Endothelial cell (in vitro differentiated cells): ENCODE measurements at regions not wholly inside any gene's neighbourhood (a gene's known extent, or its start where the extent isn't known, plus 50 kb on each side); places are given as distances from the start of the nearest gene placed in this dataset.

Source experiments
- DNase-seq: peaks from one replicate; pipeline ENCODE4 v3.0.0; 2021; ENCODE audit warnings: low spot score
- H3K27ac Mint-ChIP-seq: one replicate; pipeline ENCODE4 v1.8.0; 2021; ENCODE audit warnings: mixed read lengths, inconsistent platforms; ENCODE audit not compliant: unreplicated experiment
- H3K27me3 Mint-ChIP-seq: one replicate; pipeline ENCODE4 v1.8.0; 2021; ENCODE audit warnings: mild to moderate bottlenecking, moderate library complexity, mixed read lengths, inconsistent platforms; ENCODE audit not compliant: unreplicated experiment
- H3K36me3 Mint-ChIP-seq: one replicate; pipeline ENCODE4 v1.8.0; 2021; ENCODE audit warnings: mild to moderate bottlenecking, low read depth, mixed read lengths, inconsistent platforms; ENCODE audit not compliant: unreplicated experiment
- H3K4me1 Mint-ChIP-seq: one replicate; pipeline ENCODE4 v1.8.0; 2021; ENCODE audit warnings: mild to moderate bottlenecking, mixed read lengths, inconsistent platforms; ENCODE audit not compliant: unreplicated experiment
- H3K4me3 Mint-ChIP-seq: one replicate; pipeline ENCODE4 v1.8.0; 2021; ENCODE audit warnings: mild to moderate bottlenecking, mixed read lengths, inconsistent platforms; ENCODE audit not compliant: unreplicated experiment
- H3K9me3 Mint-ChIP-seq: one replicate; pipeline ENCODE4 v1.8.0; 2021; ENCODE audit warnings: mixed read lengths, inconsistent platforms; ENCODE audit not compliant: unreplicated experiment
- TF ChIP-seq, protein P1 (sequence below): fragments of 200-600 bp; sonication (generic); IDR thresholded peaks from one replicate; pipeline ENCODE4 v1.5.0; 2021; ENCODE audit warnings: antibody characterized with exemption; ENCODE audit not compliant: unreplicated experiment

DNA sequence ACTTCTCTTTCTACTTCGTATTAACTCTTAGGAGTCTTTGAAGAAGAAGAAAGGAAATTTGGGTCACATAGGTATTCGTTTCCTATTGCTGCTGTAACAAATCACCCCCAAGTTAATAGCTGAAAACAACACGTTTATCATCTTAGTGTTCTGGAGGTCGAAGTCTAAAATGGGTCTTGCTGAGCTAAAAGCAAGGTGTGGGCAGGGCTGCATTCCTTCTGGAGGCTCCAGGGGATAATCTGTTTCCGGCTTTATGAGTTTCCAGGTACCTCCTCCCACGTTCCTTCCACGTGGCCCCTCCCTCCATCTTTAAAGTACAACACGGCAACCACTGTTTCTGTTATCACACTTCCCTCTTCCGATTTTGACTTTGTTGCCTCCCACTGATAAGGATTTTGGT lies 233.5 kb upstream of the RBBP8 start:
- Mint-ChIP-seq H3K4me1 (peaks cover 4% of the 10 kb centered on the region), H3K36me3 (peaks cover 6% of the 10 kb centered on the region), H3K27me3 (peaks cover 2% of the 10 kb centered on the region), H3K27ac (no peak overlapping the region), H3K4me3 (peak overlapping the region; percentile 7), H3K9me3 (no peaks in the 10 kb centered on the region)
- DNase-seq, result no peak
- TF ChIP-seq, protein P1, sequence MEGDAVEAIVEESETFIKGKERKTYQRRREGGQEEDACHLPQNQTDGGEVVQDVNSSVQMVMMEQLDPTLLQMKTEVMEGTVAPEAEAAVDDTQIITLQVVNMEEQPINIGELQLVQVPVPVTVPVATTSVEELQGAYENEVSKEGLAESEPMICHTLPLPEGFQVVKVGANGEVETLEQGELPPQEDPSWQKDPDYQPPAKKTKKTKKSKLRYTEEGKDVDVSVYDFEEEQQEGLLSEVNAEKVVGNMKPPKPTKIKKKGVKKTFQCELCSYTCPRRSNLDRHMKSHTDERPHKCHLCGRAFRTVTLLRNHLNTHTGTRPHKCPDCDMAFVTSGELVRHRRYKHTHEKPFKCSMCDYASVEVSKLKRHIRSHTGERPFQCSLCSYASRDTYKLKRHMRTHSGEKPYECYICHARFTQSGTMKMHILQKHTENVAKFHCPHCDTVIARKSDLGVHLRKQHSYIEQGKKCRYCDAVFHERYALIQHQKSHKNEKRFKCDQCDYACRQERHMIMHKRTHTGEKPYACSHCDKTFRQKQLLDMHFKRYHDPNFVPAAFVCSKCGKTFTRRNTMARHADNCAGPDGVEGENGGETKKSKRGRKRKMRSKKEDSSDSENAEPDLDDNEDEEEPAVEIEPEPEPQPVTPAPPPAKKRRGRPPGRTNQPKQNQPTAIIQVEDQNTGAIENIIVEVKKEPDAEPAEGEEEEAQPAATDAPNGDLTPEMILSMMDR, result no peak

DNA sequence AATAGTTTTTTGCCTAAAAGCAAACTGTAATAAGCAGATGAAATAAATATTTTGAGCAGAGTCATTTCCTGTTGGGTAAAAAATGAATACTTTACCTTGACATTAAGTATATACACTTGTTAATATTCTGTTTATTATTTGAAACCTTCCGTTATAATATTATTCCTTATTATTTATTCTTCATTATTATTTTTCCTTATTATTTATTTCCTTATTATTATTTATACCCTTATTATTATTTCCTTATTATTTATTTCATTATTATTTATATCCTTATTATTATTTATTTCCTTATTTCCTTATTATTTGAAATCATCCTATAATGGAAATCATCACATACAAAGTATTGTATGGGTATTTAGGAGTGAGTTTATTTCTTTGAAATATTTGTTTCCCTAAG lies 232.2 kb upstream of the RBBP8 start:
- TF ChIP-seq, protein P1, result no peak
- Mint-ChIP-seq H3K27me3 (peaks cover 2% of the 10 kb centered on the region), H3K9me3 (no peaks in the 10 kb centered on the region), H3K36me3 (peaks cover 6% of the 10 kb centered on the region), H3K4me1 (peaks cover 4% of the 10 kb centered on the region), H3K4me3 (no peak overlapping the region), H3K27ac (no peak overlapping the region)
- no peak for DNase-seq

DNA sequence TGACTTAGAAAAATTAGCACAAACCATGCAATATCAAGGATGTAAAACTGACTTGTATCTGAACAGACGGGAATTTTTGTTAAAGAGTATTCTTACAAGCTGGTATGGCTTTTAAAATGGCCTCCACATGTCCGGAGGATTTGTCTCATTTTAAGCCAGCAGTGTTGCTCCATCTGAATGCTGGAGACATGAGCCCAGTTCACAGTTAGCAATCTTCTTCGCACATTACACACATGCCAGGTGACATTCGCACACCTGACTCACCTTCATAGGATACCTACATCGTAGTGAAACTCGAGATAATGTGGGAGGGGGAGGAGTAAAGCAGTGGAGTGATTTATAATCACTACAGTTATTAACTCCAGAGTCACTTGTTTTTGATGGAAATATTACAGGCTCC lies 231.8 kb upstream of the RBBP8 start:
- TF ChIP-seq, protein P1, result no peak

DNA sequence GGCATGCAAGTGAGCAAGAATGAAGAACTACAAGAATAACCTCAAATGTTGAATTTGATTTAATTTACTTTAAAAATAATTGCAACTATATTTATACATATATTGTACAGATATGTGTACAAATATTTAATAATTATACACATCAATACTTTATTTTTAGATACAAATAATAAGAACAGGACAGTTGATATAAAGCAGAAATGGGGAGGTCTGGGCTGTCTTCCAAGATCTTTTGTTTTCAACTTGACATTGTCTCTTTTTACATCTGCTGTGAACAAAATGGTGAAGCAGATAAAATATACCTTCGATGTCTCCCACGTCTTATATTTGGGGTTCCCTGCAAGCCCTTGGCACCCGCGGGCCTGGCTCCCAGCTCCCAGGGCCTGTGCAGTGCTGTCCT lies 231.3 kb upstream of the RBBP8 start:
- Mint-ChIP-seq H3K9me3 (no peaks in the 10 kb centered on the region), H3K27me3 (peaks cover 2% of the 10 kb centered on the region), H3K4me3 (no peak overlapping the region), H3K27ac (no peak overlapping the region), H3K4me1 (peaks cover 6% of the 10 kb centered on the region), H3K36me3 (peaks cover 6% of the 10 kb centered on the region)
- TF ChIP-seq, protein P1, result no peak
- DNase-seq, result no peak

More for the DNA sequence above, 231.8 kb upstream of the RBBP8 start:
- H3K27ac Mint-ChIP-seq, result no peak overlapping the region
- H3K4me3 Mint-ChIP-seq, result no peak overlapping the region
- DNase-seq, result no peak
- peaks cover 4% of the 10 kb centered on the region for H3K4me1 Mint-ChIP-seq
- H3K9me3 Mint-ChIP-seq, result no peaks in the 10 kb centered on the region
- peaks cover 2% of the 10 kb centered on the region for H3K27me3 Mint-ChIP-seq
- peaks cover 6% of the 10 kb centered on the region for H3K36me3 Mint-ChIP-seq

DNA sequence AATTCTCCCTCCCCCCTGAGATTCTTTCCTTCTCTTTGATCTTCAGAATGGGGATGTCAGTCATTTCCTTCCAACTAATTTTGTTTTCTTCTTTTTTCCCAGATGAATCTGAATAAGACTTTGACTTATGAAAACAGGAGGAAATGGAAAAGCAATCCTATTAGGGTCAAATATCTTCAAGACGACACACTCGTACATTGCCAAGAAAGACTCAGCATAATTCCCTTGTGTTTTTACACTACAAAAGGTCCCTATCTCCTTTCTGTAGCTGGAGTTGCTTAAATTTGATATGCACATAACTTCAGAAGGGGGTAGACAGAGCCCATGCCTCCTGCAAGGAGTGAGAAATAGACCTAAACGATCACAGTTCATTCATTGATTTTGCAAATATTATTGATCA lies 230.3 kb upstream of the RBBP8 start:
- TF ChIP-seq, protein P1, result no peak
- Mint-ChIP-seq H3K27me3 (no peaks in the 10 kb centered on the region), H3K4me3 (no peak overlapping the region), H3K9me3 (no peaks in the 10 kb centered on the region), H3K36me3 (peaks cover 6% of the 10 kb centered on the region), H3K4me1 (peaks cover 12% of the 10 kb centered on the region), H3K27ac (no peak overlapping the region)
- DNase-seq, result no peak
